Naive thymus-derived CD8-positive, alpha-beta T cell (primary cell): ENCODE measurements at regions not wholly inside any gene's neighbourhood (a gene's known extent, or its start where the extent isn't known, plus 50 kb on each side); places are given as distances from the start of the nearest gene placed in this dataset.

Experiments
- ATAC-seq, 2 donors: fragments of 150-1000 bp; cut with Tn5 transposase in 1 of 2; sonication (Bioruptor Pico), chemical (Tn5 transposase) in 1 of 2; 1 replicate in 1 of 2; 2 replicates in 1 of 2; pipeline ENCODE4 v1.10.0; 2021; ENCODE audit warnings: mild to moderate bottlenecking in 2 of 2, moderate library complexity in 2 of 2
- POLR2A ChIA-PET: fragments of 350-600 bp; sonication (Branson Sonifier 250); formaldehyde crosslinking; loops from one replicate; lab custom pipeline; 2021; ENCODE audit warnings: antibody characterized with exemption; lab: Charles Lee
- DNase-seq, 10 donors: peaks; one replicate each; pipeline versions ENCODE4 v3.0.0 to v3.0.0-alpha.2; 2020 to 2022
- H3K27ac Mint-ChIP-seq, 10 donors: one replicate each; pipeline ENCODE4 v1.8.0; 2020 to 2022; ENCODE audit warnings: mild to moderate bottlenecking in 10 of 10, mixed read lengths in 10 of 10, moderate library complexity in 4 of 10, inconsistent platforms in 1 of 10
- H3K27me3 Mint-ChIP-seq, 5 donors: one replicate each; pipeline ENCODE4 v1.8.0; 2021 to 2022; ENCODE audit warnings: mixed read lengths in 5 of 5
- H3K36me3 Mint-ChIP-seq, 3 donors: one replicate each; pipeline ENCODE4 v1.8.0; 2020 to 2022; ENCODE audit warnings: mixed read lengths in 3 of 3, mild to moderate bottlenecking in 2 of 3, inconsistent platforms in 1 of 3
- H3K4me1 Mint-ChIP-seq, 4 donors: one replicate each; pipeline ENCODE4 v1.8.0; 2021 to 2022; ENCODE audit warnings: mixed read lengths in 4 of 4
- H3K4me3 Mint-ChIP-seq, 10 donors: one replicate each; pipeline ENCODE4 v1.8.0; 2020 to 2022; ENCODE audit warnings: mild to moderate bottlenecking in 10 of 10, mixed read lengths in 10 of 10, moderate library complexity in 6 of 10, inconsistent platforms in 1 of 10
- H3K9me3 Mint-ChIP-seq, 9 donors: one replicate each; pipeline ENCODE4 v1.8.0; 2020 to 2022; ENCODE audit warnings: mixed read lengths in 9 of 9, mild to moderate bottlenecking in 3 of 9, inconsistent platforms in 1 of 9, moderate library complexity in 1 of 9

DNA sequence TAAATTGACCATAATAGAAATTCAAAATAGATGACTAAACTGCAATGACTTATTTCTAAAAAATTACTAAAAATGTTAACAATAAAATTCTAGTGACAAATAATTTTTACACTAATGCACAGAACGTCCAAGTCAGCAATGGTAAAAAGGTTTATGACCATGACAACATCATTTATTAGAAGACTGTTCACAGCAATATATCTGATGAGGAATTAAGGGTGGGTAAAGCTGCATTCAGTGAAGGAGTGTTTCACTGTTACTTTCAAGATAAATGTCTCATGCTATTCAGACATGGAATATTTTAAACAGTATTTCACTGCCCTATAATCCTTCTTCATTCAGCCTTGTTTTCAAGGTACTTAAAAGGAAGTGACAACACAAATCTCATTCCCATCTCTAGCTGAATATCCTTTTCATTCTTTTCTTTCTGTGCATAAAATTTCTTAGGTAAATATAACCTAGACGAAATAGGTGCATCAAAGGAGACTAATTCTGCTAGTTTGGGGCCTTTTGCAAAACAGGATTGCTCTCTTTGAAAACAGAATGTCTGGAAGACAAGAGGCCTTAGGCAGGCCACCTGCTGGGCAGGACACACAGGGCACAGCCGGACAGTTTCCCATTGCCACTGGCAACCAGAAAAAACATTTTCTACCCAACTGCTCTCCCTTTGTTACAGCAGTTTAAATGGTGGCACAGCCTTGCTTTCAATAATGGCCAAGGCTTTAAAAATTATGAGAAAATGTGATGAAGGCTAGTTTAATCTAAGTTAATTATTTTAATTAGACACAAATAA lies 600.3 kb downstream of the SPRY1 start:
- no peak overlapping the region for H3K4me3 Mint-ChIP-seq
- peaks cover 0 to 7% (median 1%) of the 10 kb centered on the region in 5 donors for H3K27me3 Mint-ChIP-seq
- H3K36me3 Mint-ChIP-seq: no peaks in the 10 kb centered on the region
- H3K4me1 Mint-ChIP-seq: no peaks in the 10 kb centered on the region
- POLR2A ChIA-PET: no interaction called here
- peaks cover 0 to under 1% (median 0%) of the 10 kb centered on the region in 9 donors for H3K9me3 Mint-ChIP-seq
- no peak for DNase-seq
- H3K27ac Mint-ChIP-seq: no peak overlapping the region
- no peak for ATAC-seq

DNA sequence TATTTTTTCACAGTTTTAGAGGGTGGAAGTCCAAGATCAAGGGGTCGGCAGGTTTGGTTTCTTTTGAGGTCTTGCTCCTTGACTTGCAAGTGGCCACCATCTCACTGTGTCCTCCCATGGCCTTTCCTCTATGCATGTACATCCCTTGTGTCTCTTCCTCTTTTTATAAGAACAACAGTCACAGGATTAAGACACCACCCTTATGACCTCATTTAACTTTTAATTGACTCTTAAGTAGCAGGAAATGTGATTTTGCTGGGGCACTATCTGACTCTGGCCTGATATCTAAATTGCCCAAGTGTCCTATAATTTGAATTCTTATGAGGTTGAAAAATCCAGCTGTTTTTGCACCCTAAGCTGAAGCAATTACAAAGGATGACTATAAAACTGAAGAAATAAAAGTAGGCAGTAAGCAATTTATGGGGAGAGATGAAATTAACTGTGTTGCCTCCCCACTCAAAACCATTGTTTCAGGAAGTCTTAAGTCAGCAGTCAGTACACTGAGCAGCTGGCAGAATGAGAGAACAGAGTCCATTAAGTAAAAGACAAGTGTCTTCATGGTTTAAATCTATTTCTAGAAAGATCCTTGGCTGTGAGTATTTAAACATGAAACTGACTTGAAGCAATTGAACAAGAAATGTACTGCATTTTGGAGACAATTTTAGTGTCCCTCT lies 601.3 kb downstream of the SPRY1 start:
- H3K4me3 Mint-ChIP-seq: no peak overlapping the region
- no peak for DNase-seq
- no peaks in the 10 kb centered on the region for H3K9me3 Mint-ChIP-seq
- H3K36me3 Mint-ChIP-seq: no peaks in the 10 kb centered on the region
- POLR2A ChIA-PET: no interaction called here
- peaks cover 0 to 3% (median 1%) of the 10 kb centered on the region in 5 donors for H3K27me3 Mint-ChIP-seq
- no peak overlapping the region for H3K27ac Mint-ChIP-seq
- H3K4me1 Mint-ChIP-seq: no peaks in the 10 kb centered on the region
- ATAC-seq: no peak

DNA sequence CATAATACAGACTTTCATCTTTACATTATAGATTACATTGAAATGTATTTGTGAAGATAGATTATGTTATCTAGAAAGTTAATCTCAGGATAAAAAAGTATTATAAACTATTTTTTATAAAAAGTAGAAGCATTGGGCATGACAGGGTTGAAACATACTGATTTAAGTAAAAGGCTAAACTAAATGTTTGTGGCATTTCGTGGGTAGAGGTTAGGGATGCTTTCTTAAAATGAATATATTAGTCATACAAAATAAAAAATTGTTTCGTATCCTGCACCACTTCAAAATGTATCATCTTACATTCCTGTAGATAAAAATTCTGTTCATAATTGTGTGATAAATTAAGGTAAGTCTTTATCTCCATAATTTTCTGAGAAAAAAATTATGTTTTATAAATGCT lies 603.6 kb downstream of the SPRY1 start:
- POLR2A ChIA-PET: no interaction called here
- H3K4me3 Mint-ChIP-seq: no peak overlapping the region
- H3K9me3 Mint-ChIP-seq: no peaks in the 10 kb centered on the region
- no peaks in the 10 kb centered on the region for H3K36me3 Mint-ChIP-seq
- ATAC-seq: no peak
- H3K27ac Mint-ChIP-seq: no peak overlapping the region
- peaks cover 0 to 1% (median 0%) of the 10 kb centered on the region in 5 donors for H3K27me3 Mint-ChIP-seq
- no peak for DNase-seq
- no peaks in the 10 kb centered on the region for H3K4me1 Mint-ChIP-seq

DNA sequence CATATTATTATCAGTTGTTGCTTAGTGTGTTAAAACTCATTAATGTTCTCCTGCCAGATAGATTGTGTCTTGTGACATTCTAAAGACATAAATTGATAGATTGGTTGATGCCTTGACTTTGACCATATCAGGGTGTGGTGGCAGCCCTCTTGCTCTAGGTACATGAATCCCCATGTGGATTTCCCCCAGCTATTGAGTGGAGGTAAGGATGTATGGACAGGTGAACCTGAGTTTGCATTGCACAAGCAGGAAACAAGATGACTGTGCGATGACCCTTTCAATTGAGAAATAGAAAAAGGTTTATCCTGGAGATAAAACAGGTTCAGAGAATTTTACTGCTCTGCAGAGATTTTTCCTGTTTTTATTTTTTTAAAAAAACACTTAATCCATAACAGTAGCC lies 619.2 kb downstream of the SPRY1 start:
- no peak overlapping the region for H3K27ac Mint-ChIP-seq
- peaks cover 0 to 8% (median 1%) of the 10 kb centered on the region in 5 donors for H3K27me3 Mint-ChIP-seq
- no peak for ATAC-seq
- no peak overlapping the region for H3K4me3 Mint-ChIP-seq
- POLR2A ChIA-PET: no interaction called here
- no peaks in the 10 kb centered on the region for H3K36me3 Mint-ChIP-seq
- no peak for DNase-seq
- H3K4me1 Mint-ChIP-seq: peaks cover 0 to 12% (median 5%) of the 10 kb centered on the region in 4 donors
- peaks cover 0 to 3% (median 0%) of the 10 kb centered on the region in 9 donors for H3K9me3 Mint-ChIP-seq

DNA sequence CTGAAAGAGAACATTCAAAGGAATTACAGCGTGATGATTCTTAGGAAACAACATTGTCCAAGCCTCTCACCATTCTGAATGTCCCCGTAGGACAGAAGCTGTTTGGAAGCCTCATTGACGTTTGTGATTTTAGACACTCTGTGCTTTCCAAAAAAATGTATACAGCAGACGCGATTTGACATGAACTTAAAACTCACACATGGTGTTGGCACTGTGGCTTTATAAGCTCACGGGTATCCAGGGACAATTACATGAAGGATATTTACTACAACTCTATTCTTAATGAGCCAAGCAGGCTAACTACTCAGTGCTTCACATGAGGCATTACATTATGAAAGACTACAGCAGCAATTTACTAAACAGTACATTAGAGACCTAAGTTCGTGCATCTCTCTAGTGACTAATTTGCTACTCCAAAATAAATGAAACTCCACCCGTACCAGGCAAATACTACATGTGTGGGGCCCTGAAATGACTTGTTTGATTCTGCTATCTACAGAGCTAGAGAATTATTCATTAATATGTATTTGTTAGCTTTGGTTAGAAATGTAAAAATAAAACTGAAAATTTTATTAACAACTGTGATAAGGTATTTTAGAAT lies 620.7 kb downstream of the SPRY1 start:
- Mint-ChIP-seq H3K4me3 (no peak overlapping the region), H3K27ac (no peak overlapping the region), H3K4me1 (peaks cover 0 to 12% (median 5%) of the 10 kb centered on the region in 4 donors), H3K36me3 (no peaks in the 10 kb centered on the region), H3K9me3 (peaks cover 0 to 7% (median 0%) of the 10 kb centered on the region in 9 donors), H3K27me3 (peaks cover 0 to 12% (median 1%) of the 10 kb centered on the region in 5 donors)
- ATAC-seq: no peak
- DNase-seq: no peak
- POLR2A ChIA-PET: no interaction called here

DNA sequence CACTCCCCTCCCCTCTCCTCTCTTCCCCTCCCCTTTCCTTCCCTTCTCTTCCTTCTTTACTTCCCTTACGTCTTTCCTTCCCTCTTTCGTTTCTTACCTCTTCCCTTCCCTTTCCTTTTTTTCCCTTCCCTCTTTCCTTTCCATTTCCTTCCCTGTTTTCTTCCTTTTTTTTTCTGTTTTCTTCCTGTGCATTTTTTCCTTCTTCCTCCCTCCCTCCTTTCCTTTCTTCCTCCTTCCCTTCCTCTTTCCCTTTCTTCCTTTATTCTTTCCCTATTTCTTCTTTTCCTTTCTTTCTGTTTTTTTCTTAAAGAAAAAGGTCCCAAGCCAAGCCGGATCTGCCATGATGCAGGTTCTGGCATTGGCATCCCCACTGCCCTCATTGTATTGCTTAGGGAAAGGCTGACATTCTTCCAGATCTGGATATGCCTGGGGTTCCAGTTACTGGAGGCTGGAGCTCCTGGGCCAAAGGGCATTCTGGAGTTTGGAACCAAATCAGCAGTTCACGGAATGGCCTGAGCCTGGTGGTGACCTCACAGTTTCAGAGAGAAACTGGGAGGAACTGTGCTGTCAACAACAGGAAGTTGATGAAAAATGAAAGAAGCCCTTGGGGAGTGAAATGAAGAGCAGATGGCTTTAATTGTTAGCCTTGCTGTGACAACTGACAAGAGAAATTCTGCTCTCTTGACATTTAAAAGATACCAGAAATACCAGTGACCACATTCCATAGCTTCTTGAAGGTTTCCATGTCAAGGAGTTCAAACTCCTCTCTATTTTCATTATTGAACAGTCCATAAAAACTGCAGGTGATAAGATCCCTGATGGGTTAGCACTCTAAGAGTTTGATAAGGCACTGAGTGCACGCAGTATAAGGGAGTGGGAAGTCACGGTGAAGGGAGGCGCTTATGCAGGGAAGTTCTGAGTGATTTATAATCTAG lies 622.1 kb downstream of the SPRY1 start:
- peak overlapping the region in 1 of 10 donors; percentile 58 for H3K4me3 Mint-ChIP-seq
- peak overlapping the region in 3 of 10 donors; percentile 21 to 37 (median 26) for H3K27ac Mint-ChIP-seq
- peaks cover 0 to 7% (median 0%) of the 10 kb centered on the region in 9 donors for H3K9me3 Mint-ChIP-seq
- ATAC-seq (no peak), DNase-seq (peak in 1 of 10 donors; percentile 5)
- H3K36me3 Mint-ChIP-seq: no peaks in the 10 kb centered on the region
- H3K4me1 Mint-ChIP-seq: peaks cover 0 to 12% (median 5%) of the 10 kb centered on the region in 4 donors
- POLR2A ChIA-PET: no interaction called here
- H3K27me3 Mint-ChIP-seq: peaks cover 0 to 12% (median 1%) of the 10 kb centered on the region in 5 donors

DNA sequence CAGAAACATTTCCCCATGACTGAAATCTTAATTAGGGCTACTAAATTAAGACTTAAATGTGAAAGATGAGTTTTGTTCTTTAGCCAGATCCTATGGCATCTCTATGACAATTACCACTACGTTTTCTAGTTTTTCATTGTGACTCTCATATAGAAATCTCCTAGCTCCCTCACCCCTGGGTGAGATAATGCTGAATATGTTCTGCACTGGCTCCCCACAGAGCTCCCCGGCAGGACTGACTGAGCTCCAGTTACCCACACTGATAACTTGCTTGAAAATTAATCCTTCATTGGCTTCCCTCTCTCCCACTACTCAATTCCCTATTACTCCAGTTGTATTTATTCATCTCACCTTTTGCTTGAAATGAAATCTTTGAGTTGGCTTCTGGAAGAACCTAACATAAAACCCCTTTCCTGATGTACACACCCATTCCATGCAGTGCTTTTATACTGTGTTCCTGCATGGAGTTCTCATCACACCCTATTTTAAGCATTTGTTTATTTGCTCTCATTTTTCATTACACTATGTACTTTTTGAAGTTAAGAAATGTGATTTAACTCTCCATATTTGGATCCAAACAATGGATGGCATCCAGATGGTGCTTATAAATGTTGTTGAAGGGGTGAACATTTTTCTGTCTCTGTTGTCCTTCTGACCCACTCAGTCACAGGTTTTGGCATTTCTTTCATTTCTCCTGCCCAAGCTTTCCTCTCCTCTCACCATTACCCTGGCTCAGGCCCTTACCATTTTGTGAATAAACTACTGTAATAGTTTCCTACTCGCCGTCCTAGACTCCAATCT lies 623.4 kb downstream of the SPRY1 start:
- no peak overlapping the region for H3K4me3 Mint-ChIP-seq
- ATAC-seq: no peak
- H3K9me3 Mint-ChIP-seq: peaks cover 0 to 8% (median 0%) of the 10 kb centered on the region in 9 donors
- H3K36me3 Mint-ChIP-seq: no peaks in the 10 kb centered on the region
- no peak for DNase-seq
- H3K27me3 Mint-ChIP-seq: peaks cover 0 to 12% (median 1%) of the 10 kb centered on the region in 5 donors
- POLR2A ChIA-PET: no interaction called here
- H3K27ac Mint-ChIP-seq: no peak overlapping the region
- peaks cover 0 to 12% (median 5%) of the 10 kb centered on the region in 4 donors for H3K4me1 Mint-ChIP-seq

DNA sequence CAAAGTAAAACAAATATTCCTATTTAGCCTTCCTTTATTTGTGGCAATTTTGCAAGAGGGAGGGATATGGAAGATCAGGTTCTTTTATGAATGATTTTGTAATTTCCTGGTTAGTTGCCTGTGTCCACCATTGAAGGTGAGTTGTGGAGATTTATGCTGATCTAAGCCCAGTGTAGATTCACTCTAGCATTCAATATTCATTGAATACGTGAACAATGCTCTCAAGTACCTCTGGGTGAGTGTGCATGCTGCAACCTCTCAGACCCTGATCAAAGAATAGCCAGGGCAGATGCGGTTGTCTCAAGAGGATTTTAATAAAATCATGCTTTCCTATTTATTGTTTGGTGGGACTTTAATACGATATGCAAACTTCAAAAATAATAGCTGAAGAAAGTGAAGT lies 628.4 kb downstream of the SPRY1 start:
- H3K9me3 Mint-ChIP-seq: peaks cover 0 to 12% (median 0%) of the 10 kb centered on the region in 9 donors
- POLR2A ChIA-PET: no interaction called here
- peak overlapping the region in 1 of 10 donors; percentile 7 for H3K27ac Mint-ChIP-seq

DNA sequence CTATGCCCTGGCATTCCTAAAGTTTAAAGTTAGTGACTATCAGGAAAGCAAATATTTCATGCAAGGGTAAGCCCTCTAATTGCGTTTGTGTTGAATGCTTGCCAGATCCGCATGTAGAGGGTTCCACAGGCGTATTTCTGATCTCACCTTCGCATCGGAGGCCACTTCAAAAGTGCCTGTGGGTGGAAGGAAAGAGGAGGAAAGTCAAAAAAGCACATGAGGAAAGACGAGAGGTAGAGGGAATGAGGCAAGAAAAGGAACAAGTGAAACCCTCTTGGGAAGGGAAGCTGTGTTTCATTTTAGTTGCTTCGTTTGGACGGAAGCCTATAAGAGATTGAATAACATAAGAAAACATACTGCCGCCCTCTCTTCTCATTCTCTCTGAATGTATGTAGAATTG lies 628.8 kb downstream of the SPRY1 start:
- DNase-seq: no peak
- Mint-ChIP-seq H3K9me3 (peaks cover 0 to 12% (median 0%) of the 10 kb centered on the region in 9 donors), H3K27ac (no peak overlapping the region), H3K36me3 (no peaks in the 10 kb centered on the region), H3K27me3 (peaks cover 0 to 7% (median 0%) of the 10 kb centered on the region in 5 donors), H3K4me1 (no peaks in the 10 kb centered on the region), H3K4me3 (no peak overlapping the region)
- POLR2A ChIA-PET: no interaction called here
- ATAC-seq: no peak

More for the DNA sequence above, 628.4 kb downstream of the SPRY1 start:
- Mint-ChIP-seq H3K4me1 (no peaks in the 10 kb centered on the region), H3K36me3 (no peaks in the 10 kb centered on the region), H3K27me3 (peaks cover 0 to 7% (median 0%) of the 10 kb centered on the region in 5 donors), H3K4me3 (no peak overlapping the region)
- ATAC-seq (no peak), DNase-seq (no peak)

DNA sequence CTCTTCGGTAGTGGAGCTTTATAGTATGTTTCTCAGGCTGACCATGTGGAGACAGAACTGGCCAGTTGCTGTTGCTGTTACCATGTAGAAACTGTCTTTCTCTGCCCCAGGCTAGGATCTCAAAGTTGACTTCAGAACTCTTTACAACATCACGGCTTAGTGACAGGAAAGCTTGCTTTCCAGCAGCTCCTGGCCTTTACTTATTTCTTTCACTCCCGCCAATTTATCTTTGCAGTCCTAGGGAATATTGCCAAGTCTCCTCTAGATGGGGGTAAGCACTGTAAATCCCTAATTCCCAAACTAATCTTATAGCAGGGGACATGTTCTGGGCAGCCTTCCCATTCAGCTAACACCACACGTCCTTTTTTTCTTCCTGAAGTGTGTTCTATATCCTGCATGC lies 631.6 kb downstream of the SPRY1 start:
- peaks cover 0 to 7% (median 0%) of the 10 kb centered on the region in 9 donors for H3K9me3 Mint-ChIP-seq
- no peaks in the 10 kb centered on the region for H3K36me3 Mint-ChIP-seq
- no peaks in the 10 kb centered on the region for H3K4me1 Mint-ChIP-seq
- ATAC-seq (no peak), DNase-seq (no peak)
- H3K4me3 Mint-ChIP-seq: no peak overlapping the region
- H3K27ac Mint-ChIP-seq: no peak overlapping the region
- POLR2A ChIA-PET: no interaction called here
- H3K27me3 Mint-ChIP-seq: peaks cover 0 to 4% (median 0%) of the 10 kb centered on the region in 5 donors

DNA sequence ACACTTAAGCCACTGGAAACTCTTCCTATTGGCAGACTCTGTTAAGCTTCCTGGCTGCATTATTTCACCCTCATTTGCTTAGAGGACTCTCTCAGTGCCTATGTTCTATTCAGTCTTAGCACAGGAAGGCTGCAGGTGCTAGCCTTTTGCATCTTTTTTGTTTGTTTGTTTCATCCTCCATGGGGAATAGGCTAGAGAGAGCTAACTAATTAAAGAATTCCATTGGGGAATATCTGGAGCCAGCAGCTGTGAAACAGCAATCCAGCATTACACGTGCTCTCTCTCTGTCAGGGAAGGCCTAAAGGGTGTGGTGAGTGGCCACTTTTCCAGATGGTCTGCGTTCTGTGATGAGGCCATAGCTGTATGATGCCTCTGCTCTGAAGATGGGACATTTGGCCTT lies 633.6 kb downstream of the SPRY1 start:
- no peak for ATAC-seq
- Mint-ChIP-seq H3K36me3 (no peaks in the 10 kb centered on the region), H3K27ac (no peak overlapping the region), H3K27me3 (peaks cover 0 to 4% (median 0%) of the 10 kb centered on the region in 5 donors), H3K9me3 (peaks cover 0 to 5% (median 0%) of the 10 kb centered on the region in 9 donors), H3K4me3 (no peak overlapping the region), H3K4me1 (no peaks in the 10 kb centered on the region)
- no peak for DNase-seq
- POLR2A ChIA-PET: no interaction called here
